GM19438 (cell line): ENCODE measurements at regions not wholly inside any gene's neighbourhood (a gene's known extent, or its start where the extent isn't known, plus 50 kb on each side); places are given as distances from the start of the nearest gene placed in this dataset.

Experiments used
- ATAC-seq: cut with Tn5 transposase; IDR thresholded peaks from one replicate; pipeline ENCODE4 v1.9.1; 2021; ENCODE audit warnings: low read depth; ENCODE audit not compliant: unreplicated experiment

DNA sequence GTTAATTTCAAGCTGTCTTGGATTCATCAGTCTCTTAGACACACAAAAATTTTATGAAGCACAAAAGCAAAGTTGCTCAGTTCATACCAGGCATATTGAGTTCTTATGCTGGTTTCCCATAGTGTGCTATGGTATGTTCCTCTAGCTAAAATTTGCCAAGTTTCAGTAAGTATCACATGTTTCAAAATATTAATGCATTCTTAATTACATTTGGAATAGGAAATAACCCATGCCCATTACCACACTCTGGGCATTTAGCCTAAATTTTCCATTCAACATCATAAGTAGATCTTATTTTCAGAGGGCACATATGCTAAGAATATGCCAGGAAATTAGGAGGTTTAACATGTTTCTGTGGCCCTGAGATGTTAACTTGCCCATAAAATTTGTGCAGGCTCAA lies 289.9 kb downstream of the SHOX2 start:
- ATAC-seq: no peak

- ATAC-seq: no peak
These were observed 290.5 kb downstream of the SHOX2 start for GRCh38 chr3:157815739-157816138.

DNA sequence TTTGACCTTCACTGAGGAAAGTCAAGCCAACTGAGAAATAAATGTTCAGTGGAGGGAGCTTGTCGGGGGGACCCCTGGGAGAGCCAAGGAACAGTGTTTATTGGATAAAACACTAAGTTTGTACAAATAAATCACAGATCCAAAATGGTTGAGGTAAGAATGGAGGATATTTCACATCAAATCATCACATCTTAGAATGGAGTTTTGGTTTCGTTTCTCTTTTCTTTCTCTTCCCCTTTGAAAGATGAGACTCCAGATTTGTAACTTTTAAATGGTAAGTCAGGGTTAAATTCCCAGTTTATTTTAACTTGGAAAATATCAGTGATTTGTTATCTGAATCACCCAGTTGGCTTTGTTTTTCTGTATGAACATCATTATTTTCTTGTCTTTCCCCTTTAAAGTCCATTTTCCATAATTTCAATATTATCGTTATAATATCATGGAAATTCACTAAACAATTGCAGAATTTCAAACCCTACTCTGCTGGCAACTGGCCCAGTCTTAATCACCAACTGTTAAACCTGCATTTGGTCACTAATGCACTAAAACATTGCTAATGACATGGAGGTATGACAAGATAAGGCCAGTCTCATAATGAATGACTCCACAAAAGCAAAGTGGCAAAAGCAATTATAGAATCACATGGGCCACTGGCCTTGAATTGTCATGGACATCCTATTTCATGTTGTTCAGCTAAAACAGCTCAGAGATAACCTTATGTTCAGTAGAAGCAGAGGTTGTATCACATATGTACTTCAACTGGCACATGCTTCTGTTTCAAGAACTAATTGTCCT lies 295.1 kb downstream of the SHOX2 start:
- no peak for ATAC-seq

DNA sequence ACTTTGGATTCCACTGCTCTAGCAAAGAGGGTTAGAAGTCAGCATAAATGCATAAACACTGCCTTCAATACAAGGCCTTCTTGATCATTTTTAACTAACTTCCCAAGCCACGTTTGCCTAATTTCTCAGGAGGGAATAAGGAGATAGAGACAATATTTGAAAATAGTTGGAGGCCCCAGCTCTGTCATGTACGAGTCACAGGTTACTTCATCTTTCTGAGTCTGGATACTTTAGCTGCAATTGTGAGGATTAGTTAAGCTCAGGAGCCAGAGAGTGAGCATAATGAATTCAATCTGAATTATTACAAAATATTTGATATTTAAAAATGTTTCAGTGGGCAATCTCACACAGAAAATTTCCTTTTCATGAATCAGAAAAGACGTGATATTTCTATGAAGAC lies 298.9 kb downstream of the SHOX2 start:
- ATAC-seq: no peak

GRCh38 chr3:157805538-157805937 lies 300.7 kb downstream of the SHOX2 start:
- no peak for ATAC-seq

GRCh38 chr3:157794771-157795170 lies 291.6 kb upstream of the VEPH1 start:
- ATAC-seq: no peak

DNA sequence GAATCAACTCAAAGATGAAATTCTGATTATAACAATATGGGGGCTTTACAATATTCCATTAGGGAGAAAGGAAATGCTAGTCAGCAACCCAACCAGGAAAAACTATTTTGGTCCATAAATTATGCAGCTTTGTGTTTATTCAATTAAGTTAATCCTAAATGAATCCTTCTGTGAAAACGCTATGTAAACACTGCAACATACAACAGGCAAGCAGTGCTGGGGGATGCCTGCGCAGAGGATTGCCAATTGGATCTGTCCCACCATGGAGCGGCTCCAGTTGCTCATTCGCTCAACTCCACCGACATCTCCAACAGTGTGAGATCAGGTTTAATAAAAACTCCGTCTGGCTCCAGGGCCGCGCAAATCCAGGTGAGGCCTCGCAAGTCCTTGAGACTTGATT lies 290.5 kb upstream of the VEPH1 start:
- no peak for ATAC-seq

GRCh38 chr3:157789162-157789561 lies 285.9 kb upstream of the VEPH1 start:
- ATAC-seq: no peak

- no peak for ATAC-seq
These were observed 283.4 kb upstream of the VEPH1 start for GRCh38 chr3:157786618-157787017.

GRCh38 chr3:157786211-157786610 lies 283.0 kb upstream of the VEPH1 start:
- no peak for ATAC-seq

GRCh38 chr3:157785102-157785826 lies 282.0 kb upstream of the VEPH1 start:
- no peak for ATAC-seq

- no peak for ATAC-seq
These were observed 279.0 kb upstream of the VEPH1 start for GRCh38 chr3:157782236-157782635.

DNA sequence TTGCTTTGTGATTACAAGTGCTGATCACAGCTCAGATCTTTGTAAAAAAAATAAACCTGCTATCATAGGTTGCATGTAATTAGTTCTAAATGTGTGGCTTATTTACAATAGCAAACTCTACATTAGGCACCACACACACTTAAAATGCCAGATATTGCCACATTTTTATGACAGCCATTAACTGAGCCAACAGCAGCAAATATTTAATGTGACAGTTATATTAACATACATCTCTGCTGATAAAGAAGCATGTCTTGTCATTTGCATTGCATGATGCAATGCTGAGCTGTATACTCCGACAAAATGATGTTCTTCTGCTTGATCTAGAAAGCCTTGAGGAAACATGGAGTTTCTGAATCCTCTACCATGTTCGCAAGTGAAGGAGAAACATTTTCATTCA lies 273.6 kb upstream of the VEPH1 start:
- no peak for ATAC-seq

- no peak for ATAC-seq
These were observed 272.2 kb upstream of the VEPH1 start for GRCh38 chr3:157775446-157775845.

- no peak for ATAC-seq
These were observed 266.2 kb upstream of the VEPH1 start for GRCh38 chr3:157769378-157769777.

- no peak for ATAC-seq
These were observed 264.4 kb upstream of the VEPH1 start for GRCh38 chr3:157767607-157768006.

GRCh38 chr3:157763644-157764043 lies 260.4 kb upstream of the VEPH1 start:
- ATAC-seq: no peak

DNA sequence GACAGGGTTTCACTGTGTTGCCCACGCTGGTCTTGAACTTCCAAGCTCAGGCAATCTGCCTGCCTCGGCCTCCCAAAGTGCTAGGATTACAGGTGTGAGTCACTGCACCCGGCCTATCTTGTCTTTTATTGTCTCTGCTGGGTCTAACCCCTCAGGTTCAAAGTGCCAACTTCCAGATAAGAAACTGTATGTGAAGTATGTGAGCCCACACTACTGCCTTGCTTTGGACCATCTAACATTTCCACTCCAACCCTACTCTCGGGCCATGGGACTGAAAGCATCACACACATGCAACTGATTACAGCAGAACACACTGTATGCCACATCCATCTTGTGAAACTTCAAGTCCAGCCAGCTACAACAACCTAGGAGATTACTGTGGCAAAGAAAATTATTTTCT lies 256.1 kb upstream of the VEPH1 start:
- ATAC-seq: no peak

DNA sequence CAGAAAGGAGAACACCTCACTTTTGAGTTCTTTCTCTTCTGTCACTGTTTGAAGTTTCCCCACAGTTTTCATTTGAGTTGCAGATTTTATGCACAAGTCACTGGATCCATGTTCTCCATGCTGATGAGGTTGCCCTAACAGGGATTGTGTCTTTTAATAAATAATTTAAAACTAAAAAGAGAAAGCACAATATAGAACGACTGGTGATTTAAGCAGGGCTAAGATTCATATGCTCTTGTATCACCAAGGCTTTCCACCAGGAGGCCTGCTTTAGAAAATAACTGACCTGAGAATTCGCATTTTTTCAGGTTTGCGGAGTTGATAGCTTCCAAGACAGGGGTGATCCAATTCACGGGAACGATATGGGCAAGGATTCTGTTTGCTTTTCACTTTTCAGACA lies 252.0 kb upstream of the VEPH1 start:
- ATAC-seq: no peak

- ATAC-seq: no peak
These were observed 251.2 kb upstream of the VEPH1 start for GRCh38 chr3:157754451-157754850.

GRCh38 chr3:157753787-157754136 lies 250.5 kb upstream of the VEPH1 start:
- ATAC-seq: no peak
